SK-MEL-5 (cell line): ENCODE measurements at regions not wholly inside any gene's neighbourhood (a gene's known extent, or its start where the extent isn't known, plus 50 kb on each side); places are given as distances from the start of the nearest gene placed in this dataset.

Experiments used
- DNase-seq: peaks from one replicate; pipeline ENCODE4 v3.0.0-alpha.2; 2016; ENCODE audit warnings: low read depth, low spot score
- in situ Hi-C: cut with HindIII; loops from 2 replicates; pipeline ENCODE4 v1.10.0; 2016; ENCODE audit warnings: low sequenced_read_pairs, high pct_unique_total_duplicates, low pct_unique_long_range_greater_than_20kb

- in situ Hi-C loops, result no loop called here
- DNase-seq, result no peak
Observed at GRCh38 chr3:134302674-134303073, 52.0 kb upstream of the RYK start.

GRCh38 chr3:134300520-134300919 lies 49.9 kb upstream of the RYK start:
- in situ Hi-C loops, result no loop called here
- DNase-seq, result peak; percentile 41
